ENCODE measurements at regions not wholly inside any gene's neighbourhood (a gene's known extent, or its start where the extent isn't known, plus 50 kb on each side); places are given as distances from the start of the nearest gene placed in this dataset.

GRCh38 chr6:163731215-163732013 lies 316.9 kb downstream of the QKI start:
- H3K36me3 Mint-ChIP-seq (ENCODE audit: low read depth), result no peaks in the 10 kb centered on the region
- no peaks in the 10 kb centered on the region for H3K9me3 ChIP-seq (ENCODE audit: control insufficient read depth in 1 of 2, insufficient read depth in 1 of 2, low read length in 2 of 2)
- POLR2A ChIA-PET, result no interaction called here
- no peak overlapping the region for H3K27ac ChIP-seq (ENCODE audit: low read depth in 1 of 2, low read length in 2 of 2)
- TF ChIP-seq, protein P1, sequence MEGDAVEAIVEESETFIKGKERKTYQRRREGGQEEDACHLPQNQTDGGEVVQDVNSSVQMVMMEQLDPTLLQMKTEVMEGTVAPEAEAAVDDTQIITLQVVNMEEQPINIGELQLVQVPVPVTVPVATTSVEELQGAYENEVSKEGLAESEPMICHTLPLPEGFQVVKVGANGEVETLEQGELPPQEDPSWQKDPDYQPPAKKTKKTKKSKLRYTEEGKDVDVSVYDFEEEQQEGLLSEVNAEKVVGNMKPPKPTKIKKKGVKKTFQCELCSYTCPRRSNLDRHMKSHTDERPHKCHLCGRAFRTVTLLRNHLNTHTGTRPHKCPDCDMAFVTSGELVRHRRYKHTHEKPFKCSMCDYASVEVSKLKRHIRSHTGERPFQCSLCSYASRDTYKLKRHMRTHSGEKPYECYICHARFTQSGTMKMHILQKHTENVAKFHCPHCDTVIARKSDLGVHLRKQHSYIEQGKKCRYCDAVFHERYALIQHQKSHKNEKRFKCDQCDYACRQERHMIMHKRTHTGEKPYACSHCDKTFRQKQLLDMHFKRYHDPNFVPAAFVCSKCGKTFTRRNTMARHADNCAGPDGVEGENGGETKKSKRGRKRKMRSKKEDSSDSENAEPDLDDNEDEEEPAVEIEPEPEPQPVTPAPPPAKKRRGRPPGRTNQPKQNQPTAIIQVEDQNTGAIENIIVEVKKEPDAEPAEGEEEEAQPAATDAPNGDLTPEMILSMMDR (IDR thresholded peaks at IDR 0.05), result no peak
- no peaks in the 10 kb centered on the region for H3K4me1 Mint-ChIP-seq (ENCODE audit: low read depth)
- ATAC-seq (ENCODE audit: poor library complexity) (no peak), DNase-seq (no peak)
- H3K4me3 Mint-ChIP-seq, result no peak overlapping the region
- H3K4me3 ChIP-seq (ENCODE audit: low read length), result no peak overlapping the region
- no peaks in the 10 kb centered on the region for H3K4me1 ChIP-seq (ENCODE audit: insufficient read depth, low read length)
- intact Hi-C loops (cut with DNase I, micrococcal nuclease), result no loop called here
- no peaks in the 10 kb centered on the region for H3K9me3 Mint-ChIP-seq
- no peaks in the 10 kb centered on the region for H3K36me3 ChIP-seq (ENCODE audit: insufficient read depth, low read length)
- H3K27me3 Mint-ChIP-seq, result peaks cover 1% of the 10 kb centered on the region
- H3K27me3 ChIP-seq (ENCODE audit: control insufficient read depth in 1 of 2, insufficient read depth in 2 of 2, low read length in 2 of 2), result no peaks in the 10 kb centered on the region
- CTCF ChIA-PET, result no interaction called here
- no peak overlapping the region for H3K27ac Mint-ChIP-seq

DNA sequence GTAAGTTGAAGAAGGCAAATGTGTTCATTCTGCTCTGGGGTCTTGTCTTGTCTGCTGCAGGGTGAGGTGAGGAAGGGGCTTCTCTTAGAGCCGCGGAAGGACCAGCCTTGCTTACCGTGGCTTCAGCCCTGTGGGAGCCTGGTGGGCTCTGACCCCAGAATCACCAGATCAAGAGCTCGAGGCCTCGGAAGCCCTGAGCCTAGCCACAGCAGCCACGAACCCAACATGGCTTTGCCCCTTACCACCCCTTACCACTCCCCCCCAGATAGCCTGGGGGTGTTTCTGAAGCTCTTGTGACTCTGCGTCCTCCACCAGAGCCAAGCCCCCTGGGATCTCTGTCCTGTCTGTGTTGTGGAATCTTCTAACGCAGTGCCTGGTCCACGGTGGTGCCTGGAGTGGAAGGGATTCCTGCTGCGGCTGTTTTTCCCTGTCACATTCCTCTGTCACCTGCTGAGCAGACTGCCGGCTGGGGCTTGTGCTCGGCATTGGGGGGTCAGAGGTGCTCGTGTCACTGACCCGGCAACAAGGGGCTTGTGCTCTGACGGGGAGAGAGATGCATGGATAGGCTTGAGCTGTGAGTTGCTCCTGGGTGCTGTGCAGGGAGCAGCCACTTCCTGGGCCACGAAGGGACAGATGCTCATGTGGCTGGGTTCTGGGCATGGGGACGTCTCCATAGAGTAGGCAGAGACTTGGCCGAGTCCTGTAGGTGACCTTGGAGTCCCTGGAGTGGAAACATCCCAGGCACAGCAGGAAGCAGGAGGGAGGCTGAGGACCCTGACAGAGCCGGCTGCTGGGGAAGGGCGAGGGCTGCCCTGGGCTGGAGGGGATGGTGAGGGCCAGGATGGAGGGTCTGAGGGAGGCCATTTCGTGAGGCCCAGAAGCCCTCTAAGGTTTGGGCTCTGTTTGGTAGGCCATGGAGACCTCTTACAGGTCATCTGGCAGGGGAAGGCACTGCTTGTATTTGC lies 316.0 kb downstream of the QKI start:
- H3K27me3 Mint-ChIP-seq, result no peaks in the 10 kb centered on the region
- CTCF ChIA-PET, result no interaction called here
- H3K27me3 ChIP-seq (ENCODE audit: control insufficient read depth in 1 of 2, insufficient read depth in 2 of 2, low read length in 2 of 2), result no peaks in the 10 kb centered on the region

DNA sequence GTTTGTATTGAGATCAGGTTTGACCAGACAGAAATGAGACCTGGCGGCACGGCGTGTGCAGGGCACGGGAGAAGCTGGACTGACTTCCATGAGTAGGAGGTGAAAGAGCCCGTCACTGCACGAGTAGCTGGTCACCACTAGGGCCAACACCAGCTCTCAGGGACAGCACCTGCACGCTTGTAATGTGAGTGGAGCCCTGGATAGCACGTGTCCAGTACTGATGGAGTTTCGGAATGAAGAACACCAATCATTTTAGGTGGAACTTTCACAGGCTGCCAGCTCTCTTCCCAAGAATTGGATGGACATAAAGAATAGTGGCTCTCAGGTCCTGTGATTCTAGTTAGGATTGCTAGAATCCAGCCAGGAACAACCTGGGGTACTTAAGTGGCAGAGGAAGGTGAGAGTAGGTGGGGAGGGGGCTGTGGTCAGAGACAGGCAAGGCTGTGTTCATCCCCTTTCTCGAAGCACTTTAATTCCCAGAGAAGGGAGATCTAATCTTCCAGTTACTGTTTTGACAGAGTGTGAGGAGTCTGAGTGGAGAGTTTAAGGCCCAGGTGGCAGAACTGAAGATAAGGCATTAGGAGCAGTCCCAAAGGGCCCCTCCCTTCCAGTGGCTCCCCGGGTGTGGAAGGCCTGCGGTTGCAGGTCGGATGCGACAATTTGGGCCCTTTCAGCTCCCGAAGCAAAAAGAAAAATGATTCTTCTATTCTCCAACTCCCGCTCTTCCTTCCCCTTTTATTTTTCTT lies 314.8 kb downstream of the QKI start:
- H3K27me3 Mint-ChIP-seq, result no peaks in the 10 kb centered on the region
- Histone ChIP-seq H3K27ac (ENCODE audit: low read depth in 1 of 2, low read length in 2 of 2) (no peak overlapping the region), H3K27me3 (ENCODE audit: control insufficient read depth in 1 of 2, insufficient read depth in 2 of 2, low read length in 2 of 2) (no peaks in the 10 kb centered on the region), H3K4me3 (ENCODE audit: low read length) (no peak overlapping the region), H3K36me3 (ENCODE audit: insufficient read depth, low read length) (no peaks in the 10 kb centered on the region), H3K4me1 (ENCODE audit: insufficient read depth, low read length) (no peaks in the 10 kb centered on the region), H3K9me3 (ENCODE audit: control insufficient read depth in 1 of 2, insufficient read depth in 1 of 2, low read length in 2 of 2) (no peaks in the 10 kb centered on the region)
- H3K36me3 Mint-ChIP-seq (ENCODE audit: low read depth), result no peaks in the 10 kb centered on the region
- POLR2A ChIA-PET, result no interaction called here
- no peaks in the 10 kb centered on the region for H3K4me1 Mint-ChIP-seq (ENCODE audit: low read depth)
- TF ChIP-seq, protein P1 (IDR thresholded peaks at IDR 0.05), result no peak
- no peak overlapping the region for H3K4me3 Mint-ChIP-seq
- H3K9me3 Mint-ChIP-seq, result no peaks in the 10 kb centered on the region
- intact Hi-C loops (cut with DNase I, micrococcal nuclease), result no loop called here
- no peak for DNase-seq
- no peak for ATAC-seq (ENCODE audit: poor library complexity)
- no peak overlapping the region for H3K27ac Mint-ChIP-seq
- CTCF ChIA-PET, result no interaction called here

More for the DNA sequence above, 316.0 kb downstream of the QKI start:
- POLR2A ChIA-PET, result no interaction called here
- H3K27ac ChIP-seq (ENCODE audit: low read depth in 1 of 2, low read length in 2 of 2), result no peak overlapping the region
- ATAC-seq (ENCODE audit: poor library complexity) (no peak), DNase-seq (no peak)
- H3K9me3 Mint-ChIP-seq, result no peaks in the 10 kb centered on the region
- H3K9me3 ChIP-seq (ENCODE audit: control insufficient read depth in 1 of 2, insufficient read depth in 1 of 2, low read length in 2 of 2), result no peaks in the 10 kb centered on the region
- H3K4me1 Mint-ChIP-seq (ENCODE audit: low read depth), result no peaks in the 10 kb centered on the region
- TF ChIP-seq, protein P1 (IDR thresholded peaks at IDR 0.05), result no peak
- no peak overlapping the region for H3K27ac Mint-ChIP-seq
- H3K36me3 Mint-ChIP-seq (ENCODE audit: low read depth), result no peaks in the 10 kb centered on the region
- no peak overlapping the region for H3K4me3 ChIP-seq (ENCODE audit: low read length)
- no peaks in the 10 kb centered on the region for H3K36me3 ChIP-seq (ENCODE audit: insufficient read depth, low read length)
- intact Hi-C loops (cut with DNase I, micrococcal nuclease), result no loop called here
- no peak overlapping the region for H3K4me3 Mint-ChIP-seq
- H3K4me1 ChIP-seq (ENCODE audit: insufficient read depth, low read length), result no peaks in the 10 kb centered on the region

Measured in CD4-positive, alpha-beta T cell (primary cell).